Activated CD8-positive, alpha-beta T cell treated with anti-CD3 and anti-CD28 coated beads for 36 hours (primary cell): ENCODE measurements at regions not wholly inside any gene's neighbourhood (a gene's known extent, or its start where the extent isn't known, plus 50 kb on each side); places are given as distances from the start of the nearest gene placed in this dataset.

ENCODE experiments used
- ATAC-seq: fragments of 200-7000 bp; cut with Tn5 transposase; one replicate; pipeline ENCODE4 v1.10.0; 2021; ENCODE audit warnings: mild to moderate bottlenecking, moderate library complexity
- CTCF ChIA-PET: fragments of 350-600 bp; sonication (Branson Sonifier 250); formaldehyde crosslinking; loops from one replicate; lab custom pipeline; 2021; ENCODE audit warnings: antibody characterized with exemption; lab: Charles Lee
- POLR2A ChIA-PET: fragments of 350-600 bp; sonication (Branson Sonifier 250); formaldehyde crosslinking; loops from one replicate; lab custom pipeline; 2021; ENCODE audit warnings: antibody characterized with exemption; lab: Charles Lee
- DNase-seq: peaks from one replicate; pipeline ENCODE4 v3.0.0-alpha.2; 2020
- H3K27ac Mint-ChIP-seq: one replicate; pipeline ENCODE4 v1.8.0; 2021; ENCODE audit warnings: mild to moderate bottlenecking, mixed read lengths
- H3K27me3 Mint-ChIP-seq: one replicate; pipeline ENCODE4 v1.8.0; 2021; ENCODE audit warnings: mixed read lengths
- H3K36me3 Mint-ChIP-seq: one replicate; pipeline ENCODE4 v1.8.0; 2021; ENCODE audit warnings: low read depth, mixed read lengths
- H3K4me1 Mint-ChIP-seq: one replicate; pipeline ENCODE4 v1.8.0; 2021; ENCODE audit warnings: low read depth, mixed read lengths
- H3K4me3 Mint-ChIP-seq: one replicate; pipeline ENCODE4 v1.8.0; 2021; ENCODE audit warnings: mild to moderate bottlenecking, moderate library complexity, mixed read lengths
- H3K9me3 Mint-ChIP-seq: one replicate; pipeline ENCODE4 v1.8.0; 2021; ENCODE audit warnings: mixed read lengths
- intact Hi-C: fragments of 100-400 bp; cut with micrococcal nuclease; formaldehyde crosslinking; loops from one replicate; pipeline ENCODE4 v1.10.0; 2022
- TF ChIP-seq, protein P1 (sequence below): fragments of 200-600 bp; IDR thresholded peaks from one replicate; pipeline ENCODE4 v1.8.0; 2022; ENCODE audit warnings: antibody characterized with exemption, mild to moderate bottlenecking

DNA sequence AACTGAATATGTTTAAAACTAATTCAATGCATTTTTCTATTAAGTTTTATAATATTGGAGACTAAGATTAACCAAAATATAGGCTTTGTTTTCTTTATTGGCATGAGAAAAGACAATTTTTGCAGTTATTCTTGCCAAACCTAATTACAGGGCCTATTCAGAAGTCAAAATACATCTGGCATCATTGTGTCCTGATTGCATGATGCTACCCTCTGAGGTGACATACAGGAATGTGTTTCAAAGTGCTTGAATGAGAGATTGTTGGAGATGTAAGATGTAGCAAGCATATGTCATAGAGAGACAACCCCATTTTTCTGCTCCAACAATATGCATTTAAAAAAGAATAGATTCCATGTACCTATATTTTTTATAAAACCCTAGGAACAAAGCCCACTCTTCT is 1036.4 kb downstream of the PCDH18 start:
- no peaks in the 10 kb centered on the region for H3K36me3 Mint-ChIP-seq
- no peak overlapping the region for H3K27ac Mint-ChIP-seq
- CTCF ChIA-PET = no interaction called here

DNA sequence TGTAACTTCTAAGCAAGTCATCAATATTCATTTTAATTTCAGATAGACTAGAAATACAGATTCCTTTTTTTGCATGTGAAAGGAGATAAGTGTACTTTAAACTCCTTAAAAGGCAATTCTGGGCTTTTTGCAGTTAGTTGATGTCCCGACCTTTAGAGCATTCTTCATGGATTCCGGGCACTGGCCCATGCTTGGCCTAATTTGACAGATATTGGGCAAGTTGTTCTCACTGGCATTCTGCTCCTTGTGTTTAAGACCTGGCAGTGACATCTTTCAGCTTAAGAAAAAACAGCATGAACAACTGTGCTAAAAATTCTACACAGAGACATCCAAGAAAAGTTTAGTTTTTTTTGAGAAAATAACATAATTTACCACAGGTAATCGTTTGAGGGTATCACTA is 1037.2 kb downstream of the PCDH18 start:
- ChIA-PET CTCF (no interaction called here), POLR2A (no interaction called here)
- Mint-ChIP-seq H3K9me3 (no peaks in the 10 kb centered on the region), H3K4me3 (no peak overlapping the region), H3K27ac (no peak overlapping the region), H3K27me3 (no peaks in the 10 kb centered on the region), H3K4me1 (no peaks in the 10 kb centered on the region), H3K36me3 (no peaks in the 10 kb centered on the region)
- no peak for DNase-seq
- intact Hi-C loops = no loop called here
- TF ChIP-seq, protein P1, sequence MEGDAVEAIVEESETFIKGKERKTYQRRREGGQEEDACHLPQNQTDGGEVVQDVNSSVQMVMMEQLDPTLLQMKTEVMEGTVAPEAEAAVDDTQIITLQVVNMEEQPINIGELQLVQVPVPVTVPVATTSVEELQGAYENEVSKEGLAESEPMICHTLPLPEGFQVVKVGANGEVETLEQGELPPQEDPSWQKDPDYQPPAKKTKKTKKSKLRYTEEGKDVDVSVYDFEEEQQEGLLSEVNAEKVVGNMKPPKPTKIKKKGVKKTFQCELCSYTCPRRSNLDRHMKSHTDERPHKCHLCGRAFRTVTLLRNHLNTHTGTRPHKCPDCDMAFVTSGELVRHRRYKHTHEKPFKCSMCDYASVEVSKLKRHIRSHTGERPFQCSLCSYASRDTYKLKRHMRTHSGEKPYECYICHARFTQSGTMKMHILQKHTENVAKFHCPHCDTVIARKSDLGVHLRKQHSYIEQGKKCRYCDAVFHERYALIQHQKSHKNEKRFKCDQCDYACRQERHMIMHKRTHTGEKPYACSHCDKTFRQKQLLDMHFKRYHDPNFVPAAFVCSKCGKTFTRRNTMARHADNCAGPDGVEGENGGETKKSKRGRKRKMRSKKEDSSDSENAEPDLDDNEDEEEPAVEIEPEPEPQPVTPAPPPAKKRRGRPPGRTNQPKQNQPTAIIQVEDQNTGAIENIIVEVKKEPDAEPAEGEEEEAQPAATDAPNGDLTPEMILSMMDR = no peak
- no peak for ATAC-seq

More for the DNA sequence above, 1036.4 kb downstream of the PCDH18 start:
- Mint-ChIP-seq H3K4me1 (no peaks in the 10 kb centered on the region), H3K27me3 (no peaks in the 10 kb centered on the region), H3K9me3 (no peaks in the 10 kb centered on the region), H3K4me3 (no peak overlapping the region)
- TF ChIP-seq, protein P1 = no peak
- POLR2A ChIA-PET = no interaction called here
- DNase-seq = no peak
- ATAC-seq = no peak
- intact Hi-C loops = no loop called here

DNA sequence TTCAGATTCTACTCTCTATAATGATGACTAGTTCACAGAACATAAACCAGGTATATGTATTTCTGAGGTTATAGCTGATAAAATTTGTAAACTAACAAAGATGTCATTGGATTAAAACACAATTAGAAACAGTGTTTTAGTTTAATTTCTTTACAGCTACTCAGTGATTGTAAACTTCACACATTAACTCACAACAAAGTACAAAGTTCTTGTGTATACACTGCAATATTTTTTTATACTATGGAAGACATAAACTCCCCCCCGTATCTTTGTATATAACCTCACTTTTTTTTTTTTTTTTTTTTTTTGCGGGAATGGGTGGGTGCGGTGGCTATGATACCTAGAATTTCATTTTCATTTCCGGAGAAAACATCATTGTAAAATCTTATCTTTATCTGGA is 1043.2 kb downstream of the PCDH18 start:
- ChIA-PET POLR2A (no interaction called here), CTCF (no interaction called here)
- Mint-ChIP-seq H3K27me3 (no peaks in the 10 kb centered on the region), H3K9me3 (peaks cover 5% of the 10 kb centered on the region), H3K36me3 (no peaks in the 10 kb centered on the region), H3K4me1 (no peaks in the 10 kb centered on the region), H3K4me3 (no peak overlapping the region), H3K27ac (no peak overlapping the region)
- intact Hi-C loops = no loop called here
- ATAC-seq = no peak
- TF ChIP-seq, protein P1 = no peak
- DNase-seq = no peak

DNA sequence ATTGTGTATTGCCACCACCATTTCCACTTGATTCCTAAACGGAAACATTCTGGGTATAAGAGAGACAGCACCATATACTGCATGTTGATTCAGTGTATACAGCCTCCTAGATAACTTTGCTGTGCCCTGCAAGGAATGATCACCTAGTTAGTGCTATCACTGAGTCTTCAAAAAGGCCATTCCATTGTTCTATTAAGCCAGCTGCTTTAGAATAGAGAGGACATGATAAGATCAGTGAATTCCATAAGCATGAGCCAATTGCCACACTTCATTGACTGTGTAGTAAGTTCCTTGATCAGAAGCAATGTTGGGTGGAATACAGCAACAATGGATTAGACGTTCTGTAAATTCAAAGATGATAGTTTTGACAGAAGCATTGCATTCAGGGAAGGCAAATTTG is 1047.3 kb downstream of the PCDH18 start:
- H3K27me3 Mint-ChIP-seq = no peaks in the 10 kb centered on the region
- DNase-seq = no peak
- TF ChIP-seq, protein P1 = no peak
- ATAC-seq = no peak
- no peak overlapping the region for H3K27ac Mint-ChIP-seq
- intact Hi-C loops = no loop called here
- H3K4me3 Mint-ChIP-seq = no peak overlapping the region
- H3K9me3 Mint-ChIP-seq = peaks cover 5% of the 10 kb centered on the region
- H3K4me1 Mint-ChIP-seq = no peaks in the 10 kb centered on the region
- POLR2A ChIA-PET = no interaction called here
- no peaks in the 10 kb centered on the region for H3K36me3 Mint-ChIP-seq
- CTCF ChIA-PET = no interaction called here

DNA sequence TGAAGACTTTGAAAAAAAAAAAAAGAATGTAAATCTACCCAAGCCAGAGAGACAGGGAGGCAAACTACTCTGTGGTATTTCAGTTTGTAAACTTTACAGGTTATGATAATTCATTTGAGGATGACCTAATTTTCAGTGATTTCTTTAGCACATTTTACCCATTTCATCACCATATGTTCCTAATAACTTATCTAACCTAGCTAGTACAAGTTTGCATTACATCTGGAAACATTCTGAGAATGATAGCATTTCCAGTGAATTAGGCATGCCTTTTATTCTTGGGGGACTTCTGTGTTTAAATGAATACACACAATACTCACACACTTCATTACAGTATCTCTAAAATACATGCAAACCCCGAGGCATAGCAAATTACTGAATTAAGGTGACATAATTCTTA is 1055.5 kb downstream of the PCDH18 start:
- H3K4me1 Mint-ChIP-seq = no peaks in the 10 kb centered on the region
- TF ChIP-seq, protein P1 = no peak
- H3K9me3 Mint-ChIP-seq = no peaks in the 10 kb centered on the region
- no peak overlapping the region for H3K4me3 Mint-ChIP-seq
- ChIA-PET POLR2A (no interaction called here), CTCF (no interaction called here)
- intact Hi-C loops = no loop called here
- H3K36me3 Mint-ChIP-seq = no peaks in the 10 kb centered on the region
- no peak for DNase-seq
- no peak overlapping the region for H3K27ac Mint-ChIP-seq
- no peaks in the 10 kb centered on the region for H3K27me3 Mint-ChIP-seq
- ATAC-seq = no peak
